Loucy (cell line): ENCODE measurements at regions not wholly inside any gene's neighbourhood (a gene's known extent, or its start where the extent isn't known, plus 50 kb on each side); places are given as distances from the start of the nearest gene placed in this dataset.

Source experiments
- EZH2phosphoT487 ChIP-seq: fragments of 200-600 bp; IDR thresholded peaks from 2 replicates; pipeline ENCODE4 v1.6.1; 2018; ENCODE audit warnings: antibody characterized with exemption, mild to moderate bottlenecking, moderate library complexity, borderline replicate concordance
- TF ChIP-seq, protein P1 (sequence below): fragments of 200-600 bp; sonication (generic); conservative IDR thresholded peaks from 2 replicates; pipeline ENCODE4 v1.5.1; 2014; ENCODE audit warnings: mild to moderate bottlenecking, antibody characterized with exemption, low read length

DNA sequence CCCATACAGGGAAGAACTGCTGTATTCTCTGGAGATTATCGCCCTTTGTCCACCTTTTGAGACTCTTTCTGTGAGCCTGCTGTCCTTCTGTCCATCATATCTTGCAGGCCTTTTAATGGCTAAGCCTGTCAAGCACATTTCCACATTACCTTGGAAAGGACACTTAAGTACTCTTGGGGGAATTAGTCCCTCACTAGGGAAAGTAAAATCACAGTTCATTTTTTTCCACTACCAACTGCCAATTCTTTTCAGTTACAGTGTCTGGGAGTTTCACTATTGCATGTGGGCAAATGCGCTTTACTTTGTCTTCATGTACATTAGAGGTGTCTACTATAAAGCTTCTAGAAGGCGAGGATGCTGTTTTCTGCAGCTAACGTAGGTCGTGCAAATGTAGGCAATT, 242.1 kb downstream of the NSUN3 start:
- TF ChIP-seq, protein P1, sequence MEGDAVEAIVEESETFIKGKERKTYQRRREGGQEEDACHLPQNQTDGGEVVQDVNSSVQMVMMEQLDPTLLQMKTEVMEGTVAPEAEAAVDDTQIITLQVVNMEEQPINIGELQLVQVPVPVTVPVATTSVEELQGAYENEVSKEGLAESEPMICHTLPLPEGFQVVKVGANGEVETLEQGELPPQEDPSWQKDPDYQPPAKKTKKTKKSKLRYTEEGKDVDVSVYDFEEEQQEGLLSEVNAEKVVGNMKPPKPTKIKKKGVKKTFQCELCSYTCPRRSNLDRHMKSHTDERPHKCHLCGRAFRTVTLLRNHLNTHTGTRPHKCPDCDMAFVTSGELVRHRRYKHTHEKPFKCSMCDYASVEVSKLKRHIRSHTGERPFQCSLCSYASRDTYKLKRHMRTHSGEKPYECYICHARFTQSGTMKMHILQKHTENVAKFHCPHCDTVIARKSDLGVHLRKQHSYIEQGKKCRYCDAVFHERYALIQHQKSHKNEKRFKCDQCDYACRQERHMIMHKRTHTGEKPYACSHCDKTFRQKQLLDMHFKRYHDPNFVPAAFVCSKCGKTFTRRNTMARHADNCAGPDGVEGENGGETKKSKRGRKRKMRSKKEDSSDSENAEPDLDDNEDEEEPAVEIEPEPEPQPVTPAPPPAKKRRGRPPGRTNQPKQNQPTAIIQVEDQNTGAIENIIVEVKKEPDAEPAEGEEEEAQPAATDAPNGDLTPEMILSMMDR = no peak
- no peak for TF ChIP-seq EZH2phosphoT487
